GM19035 (cell line): ENCODE measurements at regions not wholly inside any gene's neighbourhood (a gene's known extent, or its start where the extent isn't known, plus 50 kb on each side); places are given as distances from the start of the nearest gene placed in this dataset.

ENCODE experiments used
- ATAC-seq: cut with Tn5 transposase; IDR thresholded peaks from one replicate; pipeline ENCODE4 v1.9.1; 2021; ENCODE audit not compliant: unreplicated experiment

DNA sequence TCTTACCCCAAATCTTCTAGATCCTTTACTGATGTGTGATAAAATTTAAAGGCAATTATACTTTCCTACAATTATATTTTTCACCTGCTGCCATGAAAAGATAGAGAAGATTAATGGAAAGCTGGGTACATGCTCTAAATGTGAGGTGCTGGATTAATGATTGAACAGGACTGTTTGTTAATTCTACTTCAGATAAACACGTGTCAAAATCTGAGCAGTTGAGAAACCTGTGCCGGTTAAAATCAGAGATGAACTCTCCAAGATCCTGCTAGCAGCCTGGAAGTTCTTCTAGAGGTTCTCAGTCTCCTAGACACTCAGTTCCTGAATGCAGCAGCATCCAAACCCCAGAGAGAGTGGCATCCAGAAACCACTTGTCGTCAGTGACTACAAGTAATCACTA is 69.2 kb downstream of the INHBA start:
- ATAC-seq, result no peak

GRCh38 chr7:41630741-41631140 is 72.1 kb downstream of the INHBA start:
- ATAC-seq, result peak; percentile 84

DNA sequence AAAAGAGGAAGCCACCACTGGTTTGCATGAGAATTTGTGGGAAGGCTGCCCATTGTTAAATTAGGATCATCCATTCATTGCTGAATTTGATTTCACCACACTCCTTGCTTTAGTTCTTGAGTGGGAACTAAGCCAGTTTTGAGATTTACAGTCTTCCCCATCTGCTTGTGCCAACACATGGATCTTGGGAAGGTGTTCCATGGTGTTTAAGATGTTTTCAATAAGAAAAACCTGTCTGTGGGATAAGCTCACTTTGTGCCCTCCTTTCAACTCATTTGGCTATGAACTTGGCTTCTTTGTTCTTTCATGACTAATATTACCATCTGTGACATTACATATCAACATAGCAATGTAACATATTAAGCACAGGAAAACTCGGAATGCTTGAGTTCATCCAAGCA is 73.2 kb downstream of the INHBA start:
- ATAC-seq, result no peak

DNA sequence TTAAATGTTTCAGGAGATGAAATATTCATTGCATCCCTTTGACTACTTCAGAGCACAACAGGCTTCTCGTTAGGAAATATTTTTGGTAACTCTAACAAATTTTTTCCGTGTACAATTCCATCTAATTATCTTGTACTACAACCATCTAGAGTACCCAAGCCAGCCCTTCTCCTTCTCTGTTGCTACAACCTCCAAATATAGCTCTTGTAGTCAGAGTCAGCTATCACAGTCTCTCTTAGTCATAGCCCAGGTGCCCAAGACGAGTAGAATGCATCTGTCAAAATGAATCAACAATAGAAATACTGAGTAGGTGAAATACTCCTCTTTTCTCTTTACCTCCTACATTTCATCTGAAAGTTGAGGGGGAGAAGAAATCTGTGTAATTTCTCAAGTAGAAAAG is 74.0 kb downstream of the INHBA start:
- no peak for ATAC-seq

- ATAC-seq, result no peak
Observed at GRCh38 chr7:41627645-41628298, 75.1 kb downstream of the INHBA start.

GRCh38 chr7:41624818-41625217 is 78.1 kb downstream of the INHBA start:
- no peak for ATAC-seq

DNA sequence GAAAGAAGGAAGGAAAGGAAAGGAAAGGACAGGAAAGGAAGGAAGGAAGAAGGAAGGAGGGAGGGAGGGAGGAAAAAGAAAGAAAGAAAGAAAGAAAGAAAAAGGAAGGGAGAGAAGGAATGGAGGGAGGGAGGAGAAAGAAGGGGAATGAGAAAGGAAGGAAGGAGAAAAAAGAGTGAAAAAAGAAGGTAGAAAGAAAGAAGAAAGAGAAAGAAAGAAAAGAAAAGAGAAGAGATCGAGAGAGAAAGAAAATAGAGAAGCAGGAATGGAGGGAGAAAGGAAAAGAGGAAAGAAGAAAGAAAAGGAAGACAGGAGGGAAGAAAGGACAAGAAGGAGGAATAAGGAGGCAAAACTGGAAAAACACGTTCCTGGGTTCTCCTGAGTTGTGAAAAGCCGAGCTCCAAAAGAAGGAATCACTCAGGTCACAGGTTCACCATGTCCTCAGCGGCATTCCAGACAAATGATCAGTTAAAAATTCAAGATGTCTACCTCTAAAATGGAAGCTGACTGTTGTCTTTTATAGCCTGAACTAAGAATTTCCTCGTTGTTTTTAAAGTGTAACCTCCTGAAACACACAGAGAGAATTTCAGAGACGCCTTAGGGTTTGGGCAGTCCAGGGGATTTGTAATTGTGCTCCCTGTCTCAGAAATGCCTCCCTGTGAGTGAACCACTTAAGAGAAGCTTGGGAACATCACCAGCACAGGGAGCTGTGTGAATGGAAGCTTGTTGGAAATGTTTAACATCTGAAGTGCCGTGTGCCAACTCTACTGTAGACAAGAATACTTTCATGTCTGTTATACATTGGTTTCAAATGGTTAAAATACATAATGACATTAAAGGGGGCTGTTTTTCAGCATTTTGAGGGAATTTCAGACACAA is 80.7 kb downstream of the INHBA start:
- no peak for ATAC-seq

DNA sequence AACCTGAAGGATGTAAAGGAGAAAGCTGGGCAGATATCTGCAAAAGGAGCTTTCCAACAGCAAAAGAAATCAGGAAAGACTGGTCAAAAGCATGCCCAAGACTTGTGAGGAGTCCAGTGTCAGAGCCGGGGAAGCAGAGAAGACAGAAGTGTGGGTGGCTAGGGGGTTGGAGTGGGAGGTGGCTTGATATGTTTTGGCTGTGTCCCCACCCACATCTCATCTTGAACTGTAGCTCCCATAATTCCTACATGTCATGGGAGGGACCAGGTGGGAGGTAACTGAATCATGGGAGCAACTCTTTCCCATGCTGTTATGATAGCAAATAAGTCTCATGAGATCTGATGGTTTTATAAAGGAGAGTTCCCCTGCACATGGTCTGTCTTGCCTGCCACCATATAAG is 84.9 kb downstream of the INHBA start:
- ATAC-seq, result no peak

DNA sequence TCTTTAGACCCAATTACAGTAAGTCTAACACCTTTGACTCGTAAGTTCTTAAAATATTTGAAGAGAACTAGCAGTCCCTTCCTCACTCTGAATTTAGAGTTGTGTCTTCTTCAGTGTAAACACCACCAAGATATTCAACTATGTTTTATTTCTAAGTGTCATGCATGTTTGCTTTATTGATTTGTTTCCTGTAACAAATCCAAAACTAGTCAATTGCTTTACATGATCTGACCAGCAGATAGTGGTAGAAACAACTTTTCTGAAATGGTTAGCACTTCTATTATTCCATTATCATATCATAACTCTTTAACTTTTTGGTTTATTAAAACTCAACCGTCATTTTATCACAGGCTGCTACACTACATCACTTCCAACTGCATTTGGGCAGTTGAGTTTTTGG is 90.1 kb downstream of the INHBA start:
- ATAC-seq, result no peak

- no peak for ATAC-seq
Observed at GRCh38 chr7:41612386-41612785, 90.5 kb downstream of the INHBA start.

DNA sequence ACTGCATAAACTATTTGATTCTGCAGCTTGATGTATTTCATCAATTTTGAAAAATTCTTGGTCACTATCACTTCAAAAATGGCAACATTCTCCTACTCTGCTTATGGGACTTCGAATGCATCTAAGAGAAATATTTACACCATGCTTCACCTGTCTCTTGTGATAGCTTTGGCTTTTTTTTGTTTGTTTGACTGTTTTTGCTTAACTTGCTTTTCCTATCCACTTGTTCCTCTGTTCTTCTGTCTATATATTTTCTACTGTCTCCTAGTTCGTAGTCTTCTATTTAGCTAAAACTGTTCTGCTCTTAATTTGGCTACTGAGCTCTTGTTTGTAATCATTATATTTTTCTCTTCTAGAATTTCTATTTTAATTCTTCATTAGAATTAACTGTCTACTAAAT is 94.4 kb downstream of the INHBA start:
- no peak for ATAC-seq

- no peak for ATAC-seq
Observed at GRCh38 chr7:41603985-41604384, 98.9 kb downstream of the INHBA start.

DNA sequence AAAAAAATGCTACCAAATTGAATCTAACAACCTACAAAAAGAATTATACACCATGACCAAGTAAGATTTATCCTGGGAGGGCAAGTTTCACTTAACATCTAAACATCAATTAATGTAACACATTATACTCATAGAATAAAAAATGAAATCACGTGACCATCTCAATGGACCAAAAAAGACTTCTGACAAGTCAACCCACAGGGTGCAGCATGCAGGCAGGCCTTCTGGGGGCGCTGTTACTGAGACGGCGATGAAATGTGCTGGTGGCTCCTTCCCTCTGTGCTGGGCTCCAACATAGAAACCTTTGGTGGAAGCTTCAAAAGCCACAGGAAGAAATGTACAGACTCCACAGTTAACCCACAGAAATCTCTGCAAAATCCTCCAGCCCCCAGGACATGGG is 103.1 kb downstream of the INHBA start:
- no peak for ATAC-seq

GRCh38 chr7:41592794-41593193 is 110.1 kb downstream of the INHBA start:
- ATAC-seq, result no peak

GRCh38 chr7:41592236-41592635 is 110.7 kb downstream of the INHBA start:
- ATAC-seq, result no peak

DNA sequence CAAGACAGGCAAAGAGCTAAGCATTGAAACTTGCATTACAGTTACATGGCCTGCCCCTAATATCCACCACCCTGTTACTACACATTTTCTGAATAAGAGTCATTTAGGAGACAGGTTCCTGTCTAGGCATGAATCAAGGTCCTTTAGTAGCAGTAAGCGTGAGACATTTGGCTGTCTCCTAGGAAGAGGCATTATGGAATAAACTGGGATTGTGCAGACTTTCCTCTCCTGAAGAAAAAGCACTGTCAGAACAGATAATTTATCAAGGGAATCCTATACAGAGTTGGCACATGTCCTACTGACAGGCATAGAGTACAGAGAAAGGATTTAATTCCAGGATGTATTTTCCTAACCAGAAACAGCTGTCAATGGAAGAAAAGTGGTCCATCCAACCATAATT is 111.9 kb downstream of the INHBA start:
- no peak for ATAC-seq

DNA sequence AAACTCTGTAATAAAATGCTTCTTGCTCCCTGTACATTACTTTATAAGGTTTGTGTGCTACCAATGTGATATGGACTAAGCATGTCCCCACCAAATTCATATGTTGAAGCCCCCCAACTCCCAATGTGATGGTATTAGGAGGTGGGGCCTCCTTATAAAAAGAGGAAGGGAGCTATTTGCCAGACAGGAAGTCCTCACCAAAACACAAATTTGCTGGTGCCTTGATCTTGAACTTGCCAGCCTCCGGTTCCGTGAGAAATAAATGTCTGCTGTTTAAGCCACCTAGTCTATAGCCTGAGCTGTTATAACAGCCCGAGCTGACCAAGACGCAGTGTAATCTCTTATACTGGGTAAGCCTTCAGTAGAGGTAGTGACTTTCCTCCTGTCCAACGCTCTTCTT is 114.5 kb downstream of the INHBA start:
- no peak for ATAC-seq

- ATAC-seq, result no peak
Observed at GRCh38 chr7:41586931-41587640, 115.8 kb downstream of the INHBA start.

GRCh38 chr7:41584746-41585145 is 118.1 kb downstream of the INHBA start:
- ATAC-seq, result no peak

DNA sequence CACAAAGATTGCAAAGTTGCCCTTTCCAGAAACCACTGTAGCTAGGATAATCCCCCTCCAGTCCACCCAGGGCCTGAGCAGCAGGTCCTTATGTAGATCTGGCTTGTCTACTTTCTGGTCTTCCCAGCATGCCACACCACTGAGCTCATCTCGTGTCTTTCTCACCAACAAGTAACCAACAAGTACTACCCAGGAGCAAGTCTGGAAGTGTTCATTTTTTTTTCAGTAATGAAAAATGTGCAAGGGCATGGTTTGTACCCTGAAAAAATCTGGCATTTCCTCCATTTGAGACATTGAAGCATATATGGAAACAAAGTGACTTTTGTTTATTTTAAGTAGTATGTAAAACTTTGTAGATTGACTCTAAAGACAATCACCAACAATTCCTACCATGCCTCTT is 120.8 kb downstream of the INHBA start:
- no peak for ATAC-seq

DNA sequence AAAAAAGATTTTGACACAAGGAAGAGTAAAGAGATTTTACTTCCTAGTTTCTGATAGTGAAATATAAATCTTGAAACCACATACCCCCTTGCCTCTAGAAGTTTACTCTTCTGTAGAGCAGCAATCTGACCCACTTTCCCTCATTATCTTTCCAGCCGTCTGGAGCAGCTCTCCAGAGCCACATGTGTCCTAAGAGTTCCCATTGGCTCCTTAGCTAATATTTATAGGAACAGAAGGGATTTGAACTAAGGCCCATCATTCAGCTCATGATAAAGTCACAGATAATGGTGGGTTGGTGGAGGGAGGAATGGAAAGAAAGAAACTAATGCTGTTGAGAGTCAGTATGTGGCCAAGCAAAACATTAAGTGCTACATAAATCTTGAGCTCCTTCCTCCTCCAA is 121.8 kb downstream of the INHBA start:
- ATAC-seq, result no peak
